Cardiac fibroblast (primary cell): ENCODE measurements at regions not wholly inside any gene's neighbourhood (a gene's known extent, or its start where the extent isn't known, plus 50 kb on each side); places are given as distances from the start of the nearest gene placed in this dataset.

Source experiments
- DNase-seq, 2 donors: peaks; one replicate each; pipeline versions ENCODE4 v3.0.0 to v3.0.0-alpha.2; 2010; ENCODE audit warnings: low read depth in 2 of 2
- H3K4me3 ChIP-seq, 2 donors: replicated peaks in 1 of 2; 1 replicate in 1 of 2; 2 replicates in 1 of 2; pipeline ENCODE4 v1.5.1; 2011; ENCODE audit warnings: low read depth in 2 of 2, low read length in 2 of 2, mild to moderate bottlenecking in 2 of 2, moderate library complexity in 1 of 2
- TF ChIP-seq, protein P1 (sequence below): IDR thresholded peaks from one replicate; pipeline ENCODE4 v1.5.1; 2011; ENCODE audit warnings: low read depth, mild to moderate bottlenecking, low read length, inconsistent platforms

DNA sequence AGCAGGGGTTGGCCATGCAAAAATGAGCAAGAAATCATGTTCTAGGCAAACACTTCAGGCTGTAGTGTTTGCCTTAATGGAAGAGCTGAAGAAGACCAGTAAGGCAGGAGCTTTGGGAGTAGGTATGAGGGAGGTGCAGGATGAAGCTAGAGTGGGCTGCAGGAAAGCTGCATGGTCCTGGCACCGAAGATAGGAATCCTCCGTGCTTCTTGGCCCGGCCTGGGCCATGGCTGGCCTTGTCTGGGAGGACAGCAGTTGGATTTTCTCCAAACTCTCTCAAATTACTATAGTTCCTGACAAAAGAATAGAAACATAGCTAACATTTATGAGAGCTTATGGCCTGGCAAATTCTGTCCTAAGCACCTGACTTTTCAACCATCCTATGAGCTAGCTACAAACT, 116.5 kb downstream of the UCHL1 start:
- TF ChIP-seq, protein P1, sequence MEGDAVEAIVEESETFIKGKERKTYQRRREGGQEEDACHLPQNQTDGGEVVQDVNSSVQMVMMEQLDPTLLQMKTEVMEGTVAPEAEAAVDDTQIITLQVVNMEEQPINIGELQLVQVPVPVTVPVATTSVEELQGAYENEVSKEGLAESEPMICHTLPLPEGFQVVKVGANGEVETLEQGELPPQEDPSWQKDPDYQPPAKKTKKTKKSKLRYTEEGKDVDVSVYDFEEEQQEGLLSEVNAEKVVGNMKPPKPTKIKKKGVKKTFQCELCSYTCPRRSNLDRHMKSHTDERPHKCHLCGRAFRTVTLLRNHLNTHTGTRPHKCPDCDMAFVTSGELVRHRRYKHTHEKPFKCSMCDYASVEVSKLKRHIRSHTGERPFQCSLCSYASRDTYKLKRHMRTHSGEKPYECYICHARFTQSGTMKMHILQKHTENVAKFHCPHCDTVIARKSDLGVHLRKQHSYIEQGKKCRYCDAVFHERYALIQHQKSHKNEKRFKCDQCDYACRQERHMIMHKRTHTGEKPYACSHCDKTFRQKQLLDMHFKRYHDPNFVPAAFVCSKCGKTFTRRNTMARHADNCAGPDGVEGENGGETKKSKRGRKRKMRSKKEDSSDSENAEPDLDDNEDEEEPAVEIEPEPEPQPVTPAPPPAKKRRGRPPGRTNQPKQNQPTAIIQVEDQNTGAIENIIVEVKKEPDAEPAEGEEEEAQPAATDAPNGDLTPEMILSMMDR, result no peak
- H3K4me3 ChIP-seq, result no peak overlapping the region
- DNase-seq, result no peak

DNA sequence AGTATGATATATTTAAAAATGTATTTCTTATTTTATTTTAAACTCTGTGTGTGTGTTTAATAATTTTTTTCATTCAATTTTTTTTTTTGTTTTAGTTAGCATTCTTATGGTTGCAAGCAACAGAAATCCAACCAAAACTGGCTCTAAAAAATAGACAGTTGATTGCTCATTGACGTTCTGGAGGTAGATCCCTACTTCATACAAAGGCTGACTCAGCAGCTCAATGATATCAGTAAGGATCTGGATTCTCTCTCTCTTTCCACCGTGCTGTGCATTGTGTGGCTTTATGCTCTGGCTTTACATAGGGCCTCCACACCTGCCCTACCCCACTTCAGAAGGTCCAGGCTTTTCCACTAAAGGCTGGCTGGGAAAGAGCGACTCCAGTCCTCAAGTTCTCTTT, 117.8 kb downstream of the UCHL1 start:
- no peak overlapping the region for H3K4me3 ChIP-seq
- TF ChIP-seq, protein P1, result no peak
- no peak for DNase-seq

DNA sequence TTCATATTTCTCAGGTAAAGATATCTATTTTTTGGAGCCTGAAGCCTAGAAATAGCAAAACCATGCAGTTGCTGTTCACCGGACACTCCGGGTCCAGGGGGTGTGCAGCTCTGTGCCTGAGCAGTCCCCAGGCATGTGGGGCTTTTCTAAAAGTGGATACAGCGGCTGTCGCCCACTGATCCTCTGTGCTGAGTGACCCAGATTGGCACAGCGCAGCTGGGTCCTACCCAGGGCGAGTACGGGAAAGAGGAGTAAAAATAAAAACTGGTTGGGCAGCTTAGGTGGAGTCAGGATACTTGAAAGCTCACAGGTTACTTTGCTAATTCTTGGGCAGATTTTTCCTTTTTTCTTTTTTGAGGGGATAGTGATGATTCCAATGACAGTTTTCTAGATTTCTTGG, 118.8 kb downstream of the UCHL1 start:
- DNase-seq, result no peak
- TF ChIP-seq, protein P1, result no peak
- H3K4me3 ChIP-seq, result no peak overlapping the region

DNA sequence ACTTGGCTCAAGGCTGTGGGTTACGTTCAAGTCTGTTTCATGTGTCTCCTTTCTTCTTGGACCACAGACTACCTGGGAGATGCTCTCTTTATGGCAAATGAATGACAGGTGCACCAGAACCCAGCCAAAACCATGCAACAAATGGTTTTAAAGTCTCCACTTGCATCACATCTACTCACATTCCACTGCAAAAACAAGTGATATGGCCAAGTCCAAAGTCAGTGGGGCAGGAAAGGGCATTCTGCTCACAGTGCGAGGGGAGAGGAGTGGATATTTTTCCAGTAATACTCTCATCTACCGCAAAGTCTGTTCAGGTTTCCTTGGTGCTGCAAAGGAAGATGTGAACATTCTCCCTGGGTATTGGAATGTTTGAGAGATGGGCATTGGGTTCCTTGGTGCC, 120.5 kb downstream of the UCHL1 start:
- DNase-seq, result no peak
- H3K4me3 ChIP-seq, result no peak overlapping the region
- TF ChIP-seq, protein P1, result no peak

DNA sequence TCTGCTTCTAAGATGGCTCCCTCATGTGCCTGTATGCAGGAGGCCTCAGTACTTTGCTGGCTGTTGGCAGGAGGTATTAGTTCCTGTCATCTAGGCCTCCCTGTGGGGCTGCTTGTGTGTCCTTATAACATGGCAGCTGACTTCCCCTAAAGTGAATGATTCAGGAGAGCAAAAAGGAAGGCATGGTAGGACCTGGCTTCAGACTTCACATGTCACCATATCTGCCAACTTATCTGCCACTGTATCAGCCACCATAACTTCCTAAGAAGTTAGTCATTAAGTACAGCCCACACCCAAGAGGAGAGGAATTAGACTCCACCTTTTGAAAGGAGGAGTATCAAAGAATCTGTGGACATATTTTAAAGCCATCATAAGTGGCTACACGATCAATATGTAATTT, 122.5 kb downstream of the UCHL1 start:
- no peak overlapping the region for H3K4me3 ChIP-seq
- no peak for DNase-seq
- TF ChIP-seq, protein P1, result no peak

DNA sequence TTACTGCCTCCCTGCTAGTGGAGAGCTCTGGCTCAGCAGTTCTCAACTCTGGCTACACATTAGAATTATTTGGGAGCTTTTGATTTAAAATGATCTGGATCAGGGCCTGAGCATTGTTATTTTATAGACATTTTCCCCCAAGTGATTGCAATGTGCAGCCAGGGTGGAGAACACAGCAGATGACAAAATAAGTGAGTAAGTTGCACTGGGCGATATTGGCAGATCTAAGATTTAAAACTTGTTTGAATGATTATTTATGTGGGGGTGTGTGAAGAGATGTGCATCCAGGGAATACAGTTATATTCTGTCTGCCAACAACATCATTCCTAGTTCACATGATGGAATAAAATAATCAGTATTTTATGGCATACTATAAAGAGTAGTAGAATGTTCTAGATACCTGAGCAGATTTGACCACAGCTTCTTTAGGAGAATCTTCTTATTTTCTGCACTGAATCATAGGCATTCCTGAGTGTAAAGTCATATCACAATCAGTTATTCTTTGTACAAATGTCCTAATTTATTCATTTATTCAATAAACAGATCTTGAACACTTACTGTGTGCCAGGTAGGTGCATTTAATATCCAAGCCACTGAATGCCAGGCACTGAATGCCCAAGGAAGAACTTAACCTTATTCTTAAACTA, 123.9 kb downstream of the UCHL1 start:
- TF ChIP-seq, protein P1, result no peak
- no peak overlapping the region for H3K4me3 ChIP-seq
- no peak for DNase-seq

DNA sequence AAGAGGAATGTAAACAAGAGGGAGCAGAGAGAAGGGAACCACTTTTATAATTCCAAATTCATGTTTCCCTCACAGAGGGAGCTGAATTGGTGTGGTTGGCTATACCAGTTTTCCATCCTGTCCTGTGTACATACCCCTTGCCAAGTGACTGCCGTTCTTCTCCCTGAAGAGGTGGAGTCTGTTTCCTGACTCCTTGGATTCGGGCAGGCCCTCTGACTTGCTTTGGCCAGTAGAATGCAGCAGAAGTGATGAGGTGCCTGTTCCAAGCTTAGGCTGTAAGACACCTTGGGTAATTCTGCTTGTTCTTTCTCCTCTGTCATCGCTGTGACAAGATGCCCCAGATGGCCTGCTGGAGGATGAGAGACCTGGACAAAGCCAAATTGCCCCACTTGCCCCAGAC, 124.7 kb downstream of the UCHL1 start:
- DNase-seq, result no peak
- TF ChIP-seq, protein P1, result no peak
- H3K4me3 ChIP-seq, result no peak overlapping the region
